SK-N-SH (cell line): ENCODE measurements at regions not wholly inside any gene's neighbourhood (a gene's known extent, or its start where the extent isn't known, plus 50 kb on each side); places are given as distances from the start of the nearest gene placed in this dataset.

ENCODE experiments used
- CTCF ChIA-PET: fragments of 300-600, 350-600 bp; formaldehyde crosslinking; extraction: SDS; loops from one replicate; lab custom pipeline; 2021; lab: Yijun Ruan, JAX
- POLR2A ChIA-PET: fragments of 350-600 bp; sonication (Branson Sonifier 250); formaldehyde crosslinking; extraction: SDS; loops from one replicate; lab custom pipeline; 2020; ENCODE audit warnings: antibody characterized with exemption, inconsistent platforms; lab: Yijun Ruan, JAX
- DNase-seq: peaks from one replicate; pipeline ENCODE4 v3.0.0; 2012
- H2AFZ ChIP-seq: fragments of 200-600 bp; sonication (generic); 2 replicates; pipeline ENCODE4 v1.8.1; 2016; ENCODE audit warnings: antibody characterized with exemption, mild to moderate bottlenecking, low read depth
- H3F3A ChIP-seq: fragments of 200-600 bp; sonication (generic); replicated peaks from 2 replicates; pipeline ENCODE3; 2016; ENCODE audit warnings: antibody characterized with exemption, mild to moderate bottlenecking; ENCODE audit not compliant: insufficient read depth
- H3K27ac ChIP-seq, 2 experiments: fragments of 200-500 bp in 1 of 2; fragments of 200-600 bp in 1 of 2; sonication (Bioruptor generic) in 1 of 2; sonication (generic), shearing (Covaris generic) in 1 of 2; 2 replicates each; pipeline versions ENCODE4 v1.5.1 to v1.6.1; 2014 to 2016; ENCODE audit warnings: low read depth in 2 of 2, inconsistent platforms in 1 of 2, low read length in 1 of 2, mild to moderate bottlenecking in 1 of 2, mixed read lengths in 1 of 2
- H3K27me3 ChIP-seq: fragments of 200-600 bp; sonication (generic), shearing (Covaris generic); 2 replicates; pipeline ENCODE4 v1.6.1; 2016; ENCODE audit warnings: mixed run types; ENCODE audit not compliant: insufficient read depth
- H3K36me3 ChIP-seq, 2 experiments: fragments of 200-500 bp in 1 of 2; fragments of 200-600 bp in 1 of 2; sonication (Bioruptor generic) in 1 of 2; sonication (generic) in 1 of 2; replicated peaks in 1 of 2; 2 replicates each; pipeline versions ENCODE3 to v1.5.1; 2014 to 2016; ENCODE audit warnings: low read length in 1 of 2, mild to moderate bottlenecking in 1 of 2; ENCODE audit not compliant: insufficient read depth in 2 of 2, control insufficient read depth in 1 of 2
- H3K4me1 ChIP-seq, 2 experiments: fragments of 200-500 bp in 1 of 2; fragments of 200-600 bp in 1 of 2; sonication (Bioruptor generic) in 1 of 2; sonication (generic), shearing (Covaris generic) in 1 of 2; 2 replicates each; pipeline versions ENCODE4 v1.5.1 to v1.6.1; 2014 to 2016; ENCODE audit warnings: low read depth in 1 of 2, low read length in 1 of 2, mixed run types in 1 of 2; ENCODE audit not compliant: insufficient read depth in 2 of 2, control insufficient read depth in 1 of 2
- H3K4me2 ChIP-seq: fragments of 200-600 bp; sonication (generic), shearing (Covaris generic); 2 replicates; pipeline ENCODE4 v1.6.1; 2017; ENCODE audit warnings: mixed run types
- H3K4me3 ChIP-seq, 2 experiments: fragments of 200-500 bp in 1 of 2; fragments of 200-600 bp in 1 of 2; sonication (Bioruptor generic) in 1 of 2; sonication (generic), shearing (Covaris generic) in 1 of 2; 2 replicates each; pipeline versions ENCODE4 v1.5.1 to v1.8.1; 2014 to 2016; ENCODE audit warnings: low read depth in 2 of 2, inconsistent platforms in 1 of 2, low read length in 1 of 2, mild to moderate bottlenecking in 1 of 2, mixed read lengths in 1 of 2, moderate library complexity in 1 of 2
- H3K79me2 ChIP-seq: fragments of 200-600 bp; sonication (generic); 2 replicates; pipeline ENCODE4 v1.8.1; 2017; ENCODE audit warnings: mild to moderate bottlenecking; ENCODE audit not compliant: insufficient read depth
- H3K9ac ChIP-seq: fragments of 200-600 bp; sonication (generic); 2 replicates; pipeline ENCODE4 v1.6.1; 2017; ENCODE audit warnings: mixed run types
- H3K9me2 ChIP-seq: fragments of 200-600 bp; sonication (generic); 2 replicates; pipeline ENCODE4 v1.6.1; 2017; ENCODE audit warnings: mixed run types
- H3K9me3 ChIP-seq: fragments of 200-600 bp; sonication (generic); 2 replicates; pipeline ENCODE4 v1.6.1; 2017; ENCODE audit warnings: mixed run types, mild to moderate bottlenecking, moderate library complexity
- H4K20me1 ChIP-seq: fragments of 200-600 bp; sonication (generic); 2 replicates; pipeline ENCODE4 v1.6.1; 2017; ENCODE audit warnings: mild to moderate bottlenecking, mixed run types; ENCODE audit not compliant: insufficient read depth
- ELF1 ChIP-seq: IDR thresholded peaks from 2 replicates; pipeline ENCODE4 v1.4.0; 2012
- EP300 ChIP-seq, 2 experiments: IDR thresholded peaks; 2 replicates each; pipeline versions ENCODE4 v1.4.0 to v1.6.1; 2012; ENCODE audit warnings: borderline replicate concordance in 1 of 2, low read depth in 1 of 2, low read length in 1 of 2
- FOSL2 ChIP-seq: IDR thresholded peaks from 2 replicates; pipeline ENCODE4 v1.4.0; 2012; ENCODE audit warnings: low read depth, mild to moderate bottlenecking, moderate library complexity, borderline replicate concordance
- FOXM1 ChIP-seq: IDR thresholded peaks from 2 replicates; pipeline ENCODE4 v1.4.0; 2012; ENCODE audit warnings: low read depth, mild to moderate bottlenecking
- GABPA ChIP-seq: IDR thresholded peaks from 2 replicates; pipeline ENCODE4 v1.4.0; 2012; ENCODE audit warnings: low read depth, mild to moderate bottlenecking
- GATA2 ChIP-seq: sonication (generic); formaldehyde crosslinking; IDR thresholded peaks from 2 replicates; pipeline ENCODE4 v1.5.0; 2020; ENCODE audit warnings: mild to moderate bottlenecking, missing genetic modification reagents
- IRF3 ChIP-seq: fragments of 150-350 bp; IDR thresholded peaks from 2 replicates; pipeline ENCODE4 v1.6.1; 2016; ENCODE audit warnings: mild to moderate bottlenecking, low read depth, low read length
- MEF2A ChIP-seq: IDR thresholded peaks from 2 replicates; pipeline ENCODE4 v1.4.0; 2012; ENCODE audit warnings: low read depth, borderline replicate concordance
- MXI1 ChIP-seq: IDR thresholded peaks from 2 replicates; pipeline ENCODE4 v1.6.1; 2012; ENCODE audit warnings: mild to moderate bottlenecking, low read depth, low read length, improper control_type of control experiment
- POLR2AphosphoS5 ChIP-seq: IDR thresholded peaks from 2 replicates; pipeline ENCODE4 v1.6.1; 2012; ENCODE audit warnings: low read depth, low read length
- SMC3 ChIP-seq: IDR thresholded peaks from 2 replicates; pipeline ENCODE4 v1.6.1; 2012; ENCODE audit warnings: low read depth, low read length, improper control_type of control experiment
- TAF1 ChIP-seq: IDR thresholded peaks from 2 replicates; pipeline ENCODE4 v1.6.1; 2012; ENCODE audit warnings: low read depth, mild to moderate bottlenecking, low read length, moderate library complexity, borderline replicate concordance
- TCF12 ChIP-seq: IDR thresholded peaks from 2 replicates; pipeline ENCODE4 v1.4.0; 2012
- TEAD4 ChIP-seq: IDR thresholded peaks from 2 replicates; pipeline ENCODE4 v1.4.0; 2012; ENCODE audit warnings: mild to moderate bottlenecking, borderline replicate concordance; ENCODE audit not compliant: insufficient read depth
- WGBS: methylation state at CpG from one replicate; pipeline ENCODE4 v1.1.6; 2017; ENCODE audit warnings: low lambda C conversion rate; 5-methylcytosine and 5-hydroxymethylcytosine counted together
- TF ChIP-seq, protein P1 (sequence below): fragments of 150-350 bp; IDR thresholded peaks from 2 replicates; pipeline ENCODE4 v1.6.1; 2017; ENCODE audit warnings: antibody characterized with exemption, low read length, low read depth, borderline replicate concordance

- ChIA-PET CTCF (no interaction called here), POLR2A (no interaction called here)
- no peak for TF ChIP-seq MXI1
- no peak for TF ChIP-seq TEAD4
- no peak for TF ChIP-seq IRF3
- TF ChIP-seq FOXM1: no peak
- no peak for TF ChIP-seq TCF12
- TF ChIP-seq SMC3: no peak
- no peak for TF ChIP-seq MEF2A
- no peak for TF ChIP-seq TAF1
- TF ChIP-seq, protein P1, sequence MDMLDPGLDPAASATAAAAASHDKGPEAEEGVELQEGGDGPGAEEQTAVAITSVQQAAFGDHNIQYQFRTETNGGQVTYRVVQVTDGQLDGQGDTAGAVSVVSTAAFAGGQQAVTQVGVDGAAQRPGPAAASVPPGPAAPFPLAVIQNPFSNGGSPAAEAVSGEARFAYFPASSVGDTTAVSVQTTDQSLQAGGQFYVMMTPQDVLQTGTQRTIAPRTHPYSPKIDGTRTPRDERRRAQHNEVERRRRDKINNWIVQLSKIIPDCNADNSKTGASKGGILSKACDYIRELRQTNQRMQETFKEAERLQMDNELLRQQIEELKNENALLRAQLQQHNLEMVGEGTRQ: no peak
- TF ChIP-seq FOSL2: no peak
- TF ChIP-seq GABPA: no peak
- TF ChIP-seq EP300 (IDR thresholded peaks at IDR 0.05; ENCODE audit: borderline replicate concordance in 1 of 2, low read depth in 1 of 2, low read length in 1 of 2): no peak
- TF ChIP-seq ELF1: no peak
- TF ChIP-seq GATA2 (CRISPR knock-in tag): no peak
- H3K9me2 ChIP-seq: no peaks in the 10 kb centered on the region
- H3K27ac ChIP-seq: no peak overlapping the region
- no peaks in the 10 kb centered on the region for H3K79me2 ChIP-seq
- no peak overlapping the region for H3K9ac ChIP-seq
- H4K20me1 ChIP-seq: no peaks in the 10 kb centered on the region
- no peak overlapping the region for H3K4me2 ChIP-seq
- no peak overlapping the region for H3K4me3 ChIP-seq
- no peaks in the 10 kb centered on the region for H3K36me3 ChIP-seq
- no peaks in the 10 kb centered on the region for H3F3A ChIP-seq
- no peak overlapping the region for H2AFZ ChIP-seq
- no peaks in the 10 kb centered on the region for H3K9me3 ChIP-seq
- DNase-seq: no peak
- H3K4me1 ChIP-seq: no peaks in the 10 kb centered on the region
- no peaks in the 10 kb centered on the region; the same call in 1 of the 2 replicates for H3K27me3 ChIP-seq
- WGBS: 5% methylated on average over 1 of the region's 1 CpG
Observed at GRCh38 chr12:72189266-72189665, 82.9 kb upstream of the TRHDE start.

GRCh38 chr12:72191761-72192160 lies 80.4 kb upstream of the TRHDE start:
- TF ChIP-seq GATA2 (CRISPR knock-in tag) (no peak), POLR2AphosphoS5 (no peak), TAF1 (no peak)
- POLR2A ChIA-PET: no interaction called here
- Histone ChIP-seq H3K9me3 (no peaks in the 10 kb centered on the region), H3K79me2 (no peaks in the 10 kb centered on the region), H4K20me1 (no peaks in the 10 kb centered on the region), H3F3A (no peaks in the 10 kb centered on the region), H3K4me3 (no peak overlapping the region), H3K4me1 (no peaks in the 10 kb centered on the region), H3K27me3 (no peaks in the 10 kb centered on the region; the same call in 1 of the 2 replicates), H2AFZ (no peak overlapping the region), H3K36me3 (no peaks in the 10 kb centered on the region), H3K9ac (no peak overlapping the region), H3K4me2 (no peak overlapping the region), H3K9me2 (no peaks in the 10 kb centered on the region), H3K27ac (no peak overlapping the region)
- DNase-seq: no peak
- CTCF ChIA-PET: no interaction called here
- 52% methylated on average over 1 of the region's 1 CpG for WGBS
